GM21529 (cell line): ENCODE measurements at regions not wholly inside any gene's neighbourhood (a gene's known extent, or its start where the extent isn't known, plus 50 kb on each side); places are given as distances from the start of the nearest gene placed in this dataset.
"Not testable (repeated sequence)": the region's sequence is repeated elsewhere in the genome, so short reads cannot be mapped to it uniquely, and the experiment has no call there.

Experiments
- ATAC-seq: cut with Tn5 transposase; IDR thresholded peaks from one replicate; pipeline ENCODE4 v1.9.1; 2021; ENCODE audit not compliant: unreplicated experiment

DNA sequence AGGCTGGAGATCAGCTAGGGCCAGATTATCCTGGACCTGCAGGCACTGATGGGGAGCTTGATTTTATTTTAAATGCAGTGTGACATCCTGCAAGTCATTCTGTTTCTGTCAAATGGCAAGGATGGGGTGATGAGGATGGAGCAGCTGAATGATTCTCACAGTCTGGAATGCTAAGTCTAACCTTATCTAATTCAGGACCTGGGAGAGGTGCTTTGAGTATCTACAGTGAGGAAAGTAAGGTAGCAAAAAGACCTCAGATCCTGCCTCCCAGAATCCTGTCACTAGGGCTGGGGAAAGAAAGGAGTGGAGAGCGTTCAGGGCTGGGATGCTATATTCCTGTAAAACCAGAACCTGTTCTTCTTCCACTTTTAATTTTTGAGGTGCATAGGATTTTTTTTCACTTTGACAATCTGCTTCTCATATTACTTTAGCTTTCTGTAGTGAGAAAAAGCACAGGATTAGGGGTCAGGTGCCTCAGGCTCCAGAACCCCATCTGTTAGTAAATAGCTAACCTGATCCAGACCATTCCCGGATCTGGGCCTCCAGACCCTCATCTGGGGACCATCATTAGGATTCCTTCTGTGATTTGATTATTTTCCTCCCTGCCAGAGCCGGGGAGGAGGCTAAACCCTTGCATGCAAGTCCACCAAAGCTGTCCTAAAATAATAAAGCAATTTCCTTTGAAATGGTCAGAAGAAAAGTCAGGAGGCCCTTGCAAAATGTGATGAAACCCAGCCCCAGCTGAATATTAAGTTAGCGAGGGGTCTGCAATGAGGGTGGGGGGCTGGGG is 54.7 kb downstream of the ASCL1 start:
- no peak for ATAC-seq

DNA sequence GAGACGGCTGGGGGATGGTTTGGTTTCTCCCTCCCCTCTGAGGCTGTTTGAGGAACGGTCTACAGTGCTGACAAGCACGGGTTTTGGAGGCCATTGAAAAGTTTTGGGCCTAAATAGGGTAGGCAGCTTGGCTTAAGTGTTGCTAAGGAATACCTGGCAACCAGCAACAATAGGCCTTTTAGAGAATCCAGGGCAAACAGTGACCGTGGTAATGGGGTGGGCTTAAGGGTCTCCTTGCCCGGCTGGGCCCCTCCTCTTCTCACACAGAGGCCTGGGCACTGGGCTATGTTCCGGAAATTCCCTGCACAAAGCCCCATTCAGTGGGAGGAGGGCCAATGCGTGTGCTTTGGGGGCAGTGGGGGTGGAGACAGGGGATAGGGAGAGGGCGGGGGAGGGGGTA is 55.4 kb downstream of the ASCL1 start:
- ATAC-seq: no peak

DNA sequence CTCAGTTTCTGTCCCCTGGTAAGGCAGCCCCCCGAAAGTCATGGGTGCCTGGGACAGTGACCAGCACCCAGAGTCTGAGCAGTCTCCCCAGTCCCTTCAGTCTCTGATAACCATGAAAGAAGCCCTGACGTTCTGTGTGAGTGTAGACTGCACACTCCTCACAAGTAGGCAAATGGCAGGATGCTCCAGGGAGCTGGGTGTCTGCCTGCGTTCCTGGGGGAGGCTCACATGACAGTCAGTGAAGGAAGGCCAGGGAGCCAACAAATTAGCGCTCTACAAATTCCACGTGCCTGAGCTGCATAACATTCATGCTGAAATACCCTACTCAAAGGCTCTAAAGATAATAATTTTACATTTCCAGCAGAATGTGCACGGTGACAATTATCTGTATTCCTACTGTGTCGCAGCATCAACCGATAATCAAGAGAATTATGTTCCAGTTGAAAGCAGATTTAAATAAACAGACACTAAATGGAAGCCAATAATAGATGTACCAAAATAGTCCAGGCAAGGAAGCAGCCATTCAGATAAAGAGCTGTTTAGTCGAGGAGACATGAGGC is 56.3 kb downstream of the ASCL1 start:
- no peak for ATAC-seq

DNA sequence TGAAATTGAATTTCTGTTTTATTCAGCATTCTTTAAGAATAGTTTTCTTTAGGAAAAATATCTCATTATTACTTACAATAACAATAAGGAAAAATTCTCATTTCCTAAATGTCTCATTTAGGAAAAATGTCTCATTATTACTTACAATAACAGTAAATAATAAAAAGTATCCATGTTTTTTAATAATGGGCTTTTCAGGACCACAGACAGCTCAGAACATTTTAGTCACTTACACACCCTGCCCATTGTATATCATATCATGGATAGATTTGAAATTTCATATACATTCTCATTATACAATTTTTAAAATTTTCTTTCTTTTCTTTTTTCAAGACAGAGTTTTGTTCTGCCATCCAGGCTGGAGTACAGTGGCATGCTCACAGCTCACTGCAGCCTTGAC is 58.9 kb downstream of the ASCL1 start:
- no peak for ATAC-seq

DNA sequence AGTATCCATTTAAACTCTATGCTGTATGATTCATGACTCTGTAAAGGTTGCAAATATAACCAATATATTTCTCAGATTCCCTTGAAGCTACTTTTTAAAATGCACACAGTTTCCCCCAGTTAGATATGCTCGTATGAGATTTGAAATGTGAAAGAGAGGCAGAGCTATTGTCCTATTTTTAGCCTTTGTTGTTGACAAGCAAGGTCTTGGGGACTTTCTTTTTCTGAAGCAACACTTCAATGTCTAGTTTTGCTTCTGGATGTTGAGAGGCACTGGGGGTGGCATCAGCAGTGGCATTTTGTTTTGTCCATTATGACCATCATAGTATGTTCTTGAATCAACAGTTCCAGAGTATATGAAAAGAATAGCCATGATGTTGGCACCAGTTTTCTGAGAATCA is 63.4 kb downstream of the ASCL1 start:
- peak; percentile 51 for ATAC-seq

DNA sequence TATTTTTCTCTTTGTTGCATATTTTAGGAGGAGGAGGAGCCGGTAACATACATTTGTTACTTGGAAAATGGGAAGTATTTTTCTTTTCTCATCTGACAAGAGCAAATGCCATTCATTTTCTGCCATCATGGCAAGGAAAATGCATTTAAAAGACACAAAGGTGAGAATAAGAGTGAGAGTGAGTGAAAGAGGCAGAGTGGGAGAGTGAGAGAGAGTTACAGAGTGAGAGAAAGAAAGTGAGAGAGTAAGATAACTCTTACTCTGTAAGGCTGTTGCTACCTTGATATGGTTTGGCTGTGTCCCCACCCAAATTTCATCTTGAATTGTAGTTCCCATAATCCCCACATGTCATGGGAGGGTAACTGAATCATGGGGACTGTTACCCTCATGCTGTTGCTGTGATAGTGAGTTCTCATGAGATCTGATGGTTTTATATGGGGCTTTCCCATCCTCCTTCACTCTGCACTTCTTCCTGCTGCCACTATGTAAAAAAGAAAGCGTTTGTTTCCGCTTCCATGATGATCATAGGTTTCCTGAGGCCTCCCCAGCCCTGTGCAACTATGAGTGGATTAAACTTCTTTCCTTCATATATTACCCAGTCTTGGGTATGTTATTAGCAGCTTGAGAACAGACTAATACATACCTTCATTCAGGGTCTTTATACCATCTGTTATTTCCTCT is 64.2 kb downstream of the ASCL1 start:
- ATAC-seq: no peak

DNA sequence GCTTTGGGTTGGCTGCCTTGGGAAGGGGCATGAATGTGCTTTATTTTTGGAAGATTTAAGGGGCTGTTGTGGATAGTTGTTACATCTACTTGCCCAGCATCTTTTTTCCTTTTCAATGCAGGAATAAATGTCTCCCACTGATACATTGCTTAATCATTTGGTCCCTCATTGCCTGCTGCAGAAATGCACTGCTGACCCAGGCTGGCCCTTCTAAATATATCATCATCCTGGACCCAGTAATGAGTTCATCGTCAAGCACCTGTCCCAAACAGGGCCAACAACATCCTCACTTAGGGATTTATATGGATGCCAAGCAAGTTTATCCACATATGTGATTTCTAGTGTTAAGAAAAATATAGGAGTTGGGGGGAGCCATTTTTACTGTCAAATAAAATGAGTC is 67.2 kb downstream of the ASCL1 start:
- no peak for ATAC-seq

DNA sequence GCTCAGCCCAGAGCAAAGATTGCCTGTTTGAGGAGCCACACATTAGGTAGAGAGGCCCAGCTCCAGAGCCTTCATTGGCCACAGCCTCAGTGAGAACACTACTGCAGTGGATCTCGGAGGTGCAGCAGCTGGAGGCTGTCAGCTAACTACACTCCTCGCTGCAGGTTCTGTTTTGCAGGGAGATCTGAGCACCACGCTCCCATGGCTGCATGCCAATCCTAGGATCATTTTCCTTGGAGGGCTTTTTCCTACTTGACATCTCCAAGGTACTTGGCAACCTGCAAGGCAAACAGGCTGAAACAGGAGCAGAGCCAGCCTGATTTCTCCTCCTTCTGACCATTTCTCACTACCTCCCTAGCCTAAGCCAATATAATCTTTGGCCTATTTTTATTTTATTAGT is 69.2 kb downstream of the ASCL1 start:
- ATAC-seq: not testable (repeated sequence)

DNA sequence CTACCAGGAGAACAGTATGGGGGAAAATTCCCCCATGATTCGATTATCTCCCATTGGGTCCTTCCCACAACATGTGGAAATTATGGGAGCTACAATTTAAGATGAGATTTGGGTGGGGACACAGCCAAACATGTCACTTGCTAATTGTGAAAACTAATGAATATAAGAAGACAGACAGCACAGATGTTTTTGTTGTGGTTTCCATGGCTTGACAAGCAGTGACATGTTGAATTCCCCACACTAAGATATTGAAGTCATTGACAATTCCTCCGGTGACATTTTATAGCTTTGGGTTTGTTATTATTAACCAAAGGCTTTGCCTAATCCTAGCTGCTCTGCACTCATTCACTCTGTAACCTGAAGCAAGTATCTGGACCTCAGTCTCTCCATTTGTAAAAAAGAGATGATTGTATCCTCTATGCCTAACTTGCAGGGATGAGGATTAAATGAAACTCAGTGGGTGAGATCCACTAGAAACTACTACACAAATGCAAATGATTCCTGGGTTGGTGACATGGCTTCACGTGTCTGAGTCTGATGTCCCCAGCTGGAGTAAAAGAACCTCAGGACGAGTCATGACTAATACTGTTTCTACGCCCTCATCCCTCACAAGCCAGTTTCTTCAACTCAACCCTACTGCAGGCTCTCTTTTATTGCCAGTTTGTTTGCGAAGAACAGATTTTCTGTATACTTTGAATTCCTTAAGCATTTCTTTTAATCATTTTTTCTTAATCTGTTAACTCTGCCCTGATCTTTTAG is 71.6 kb downstream of the ASCL1 start:
- ATAC-seq: no peak

DNA sequence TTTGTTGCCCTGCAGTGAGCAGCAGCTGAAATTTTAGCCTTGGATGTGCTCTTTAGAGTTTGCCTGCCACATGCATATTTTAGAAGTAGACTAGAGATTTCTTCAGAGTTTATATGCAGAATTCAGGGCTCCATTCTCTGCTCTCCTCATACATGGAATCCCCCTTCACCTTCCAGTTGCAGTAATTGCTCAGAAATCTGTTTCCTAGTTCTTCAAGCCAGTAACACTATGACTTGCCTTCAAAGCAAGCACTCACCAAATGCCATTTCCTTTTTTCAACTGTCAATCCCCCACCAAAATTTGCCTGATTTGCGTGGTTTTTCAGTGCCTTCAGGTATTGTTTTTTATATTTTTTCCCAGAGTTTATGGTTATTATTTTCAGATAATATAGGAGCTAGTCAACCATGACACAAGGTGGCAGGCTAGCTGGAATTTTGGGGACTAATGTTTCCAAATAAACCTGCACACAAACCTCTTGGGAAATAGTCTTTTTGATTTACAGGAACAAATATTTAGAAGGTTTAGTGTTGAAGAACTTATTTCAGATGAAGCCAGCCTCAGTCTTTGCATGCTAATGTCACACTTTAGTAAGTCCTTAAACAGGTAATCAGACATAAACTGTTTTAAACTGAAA is 79.2 kb downstream of the ASCL1 start:
- ATAC-seq: no peak

DNA sequence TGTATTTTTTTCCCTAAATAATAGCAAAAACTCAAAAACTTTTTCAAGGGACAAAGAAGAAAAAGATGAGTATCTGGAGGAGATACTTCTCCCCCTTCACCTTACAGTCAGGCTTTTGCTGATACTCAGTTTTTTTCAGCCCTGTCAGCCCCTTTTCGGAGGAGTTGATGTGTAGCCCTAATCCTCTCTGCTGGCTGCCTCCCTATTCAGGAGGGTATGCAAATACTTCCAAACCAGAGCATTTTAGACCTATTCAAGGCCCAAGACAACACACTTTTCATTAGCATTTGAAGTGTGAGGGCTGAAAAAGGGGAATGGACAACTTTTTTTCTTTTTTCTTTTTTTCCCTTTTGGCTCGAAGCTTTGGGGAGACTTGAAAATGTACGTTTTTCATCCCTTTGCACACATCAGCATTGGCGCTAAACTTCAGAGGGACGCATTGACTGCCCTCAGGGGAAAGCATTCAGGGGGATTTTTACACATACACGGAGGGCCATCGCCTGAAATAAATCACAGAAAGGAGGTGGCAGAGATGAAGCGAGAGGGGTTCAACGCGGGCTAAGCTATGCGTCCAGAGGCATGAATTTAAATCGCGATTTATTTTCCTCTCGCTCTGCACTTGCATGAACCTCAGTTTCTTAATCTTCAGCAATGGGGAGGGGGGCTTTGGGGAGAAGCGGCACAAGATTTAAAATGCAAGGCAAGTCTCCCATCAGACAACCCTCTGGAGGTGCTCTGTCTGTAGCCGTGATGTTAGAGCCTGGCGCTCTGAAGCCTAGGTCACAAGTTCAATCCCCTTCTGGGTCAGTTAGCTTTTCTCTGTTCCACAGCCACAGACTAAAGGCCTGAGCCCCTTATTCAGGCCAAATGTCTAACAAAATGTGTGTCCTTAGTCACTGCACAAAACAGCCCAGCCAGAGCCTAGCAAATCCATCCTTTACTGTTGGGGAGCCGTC is 86.3 kb downstream of the ASCL1 start:
- no peak for ATAC-seq

DNA sequence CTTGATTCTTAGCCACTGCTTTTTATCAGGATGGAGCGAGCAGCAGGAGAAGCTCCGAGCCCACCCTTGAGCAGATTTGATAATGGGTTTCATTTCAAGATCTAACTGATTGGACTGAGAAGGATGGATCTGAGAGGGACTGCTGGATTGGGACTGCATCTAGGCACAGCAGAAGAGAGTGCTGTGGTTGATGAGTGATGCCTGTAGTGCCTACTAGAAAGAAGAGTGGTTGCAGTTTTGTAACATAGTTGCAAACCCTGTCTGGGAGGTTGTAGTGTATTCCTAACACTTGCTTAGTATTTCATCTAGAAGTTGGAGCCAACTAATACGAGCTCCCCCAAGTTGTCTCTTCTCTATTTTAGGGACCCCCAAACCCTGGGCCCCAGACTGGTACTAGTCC is 88.7 kb downstream of the ASCL1 start:
- ATAC-seq: no peak

DNA sequence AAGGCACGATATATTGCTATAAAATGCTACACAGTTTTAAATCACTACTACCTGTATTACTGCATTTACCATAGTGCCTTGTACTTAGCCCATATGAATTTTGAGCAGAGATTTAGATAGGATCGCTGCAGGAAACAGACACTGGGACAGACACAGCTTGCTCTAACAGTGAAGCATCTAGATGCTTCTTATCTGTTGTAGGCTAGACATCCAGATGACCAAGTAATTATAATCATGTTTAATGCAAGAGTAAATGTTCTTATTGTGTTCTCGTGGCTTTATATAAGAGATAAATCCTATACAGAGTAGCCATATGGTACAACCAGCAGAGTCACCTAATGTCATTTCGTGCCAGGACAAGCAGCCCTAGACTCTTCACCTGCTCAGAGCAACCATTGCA is 92.8 kb downstream of the ASCL1 start:
- ATAC-seq: no peak

DNA sequence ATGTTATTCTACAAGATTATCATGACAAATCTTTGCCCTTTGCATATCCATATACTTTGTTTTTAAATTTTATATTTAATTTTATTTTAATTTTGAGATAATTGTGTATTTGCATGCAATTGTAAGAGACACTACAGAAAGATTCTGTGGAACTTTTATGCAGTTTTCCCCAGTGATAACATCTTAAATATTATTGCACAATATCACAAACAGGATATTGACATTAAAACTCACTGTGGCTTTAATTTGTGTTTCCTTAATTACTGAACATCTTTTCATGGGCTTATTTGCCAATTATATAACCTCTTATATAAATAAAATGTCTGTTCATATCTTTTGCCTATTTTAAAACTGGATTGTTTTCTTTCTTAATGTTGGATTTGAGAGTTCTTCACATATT is 95.6 kb downstream of the ASCL1 start:
- ATAC-seq: no peak

DNA sequence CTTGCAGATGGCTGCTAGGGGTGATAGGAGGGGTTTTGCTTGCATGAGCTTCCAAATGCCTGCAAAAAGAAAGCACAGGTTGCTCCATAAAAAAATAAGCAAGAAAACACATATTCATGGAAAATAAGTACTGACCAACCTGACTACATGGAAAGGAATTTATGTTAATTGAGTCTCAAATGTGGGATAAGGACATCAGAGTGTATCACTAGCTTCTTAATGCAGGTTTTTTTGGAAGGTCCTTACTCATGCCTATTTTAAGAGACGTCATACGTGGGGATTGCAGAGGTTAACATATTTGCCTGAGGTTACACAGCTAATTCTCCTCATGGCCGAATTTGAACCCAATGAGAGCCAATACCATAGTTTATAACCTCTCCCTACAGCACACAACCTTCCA is 116.2 kb downstream of the ASCL1 start:
- no peak for ATAC-seq

DNA sequence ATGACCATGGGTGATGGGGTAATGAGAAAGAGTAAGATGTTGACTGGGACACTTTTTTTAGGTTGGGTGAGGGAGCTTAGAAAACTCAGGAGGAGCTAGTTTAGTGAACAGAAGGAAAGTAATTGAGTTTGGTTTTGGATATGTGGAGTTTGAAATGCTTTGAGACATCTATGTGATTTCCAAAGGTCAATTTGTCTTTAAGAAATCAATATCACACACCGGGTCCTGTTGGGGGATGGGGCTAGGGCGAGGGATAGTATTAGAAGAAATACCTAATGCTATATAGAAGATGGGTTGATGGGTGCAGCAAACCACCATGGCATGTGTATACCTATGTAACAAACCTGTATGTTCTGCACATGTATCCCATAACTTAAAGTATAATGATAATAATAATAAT is 118.4 kb downstream of the ASCL1 start:
- no peak for ATAC-seq

DNA sequence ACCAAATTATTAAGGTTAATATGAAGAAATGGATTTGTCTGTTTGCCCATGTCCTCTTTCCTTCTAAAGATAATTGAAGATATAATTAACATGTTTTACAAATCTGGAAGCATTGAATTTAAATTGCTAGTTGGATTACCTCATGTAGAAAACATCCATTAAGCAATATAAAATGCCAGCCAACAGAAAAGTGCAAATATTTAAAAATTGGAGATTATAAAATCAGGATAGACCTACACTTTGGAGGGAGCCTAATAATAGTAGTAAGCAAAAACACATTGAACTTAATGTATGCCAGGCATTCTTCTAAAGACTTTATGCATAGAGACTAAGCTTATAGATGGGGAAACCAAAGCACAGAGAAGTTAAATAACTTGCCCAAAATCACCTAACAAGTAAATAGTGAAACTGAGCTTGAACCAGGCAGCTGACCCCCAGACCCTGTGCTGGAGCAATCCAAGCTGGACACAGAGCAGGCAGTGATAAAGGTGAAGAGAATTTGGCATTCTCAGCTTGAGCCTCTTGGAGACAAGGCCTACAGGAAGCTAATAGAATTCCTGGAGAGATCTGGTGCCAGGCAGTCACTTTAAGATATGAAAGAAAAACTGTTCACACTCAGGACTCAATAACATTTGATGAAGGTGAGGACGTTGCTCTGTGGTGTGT is 119.8 kb downstream of the ASCL1 start:
- no peak for ATAC-seq

DNA sequence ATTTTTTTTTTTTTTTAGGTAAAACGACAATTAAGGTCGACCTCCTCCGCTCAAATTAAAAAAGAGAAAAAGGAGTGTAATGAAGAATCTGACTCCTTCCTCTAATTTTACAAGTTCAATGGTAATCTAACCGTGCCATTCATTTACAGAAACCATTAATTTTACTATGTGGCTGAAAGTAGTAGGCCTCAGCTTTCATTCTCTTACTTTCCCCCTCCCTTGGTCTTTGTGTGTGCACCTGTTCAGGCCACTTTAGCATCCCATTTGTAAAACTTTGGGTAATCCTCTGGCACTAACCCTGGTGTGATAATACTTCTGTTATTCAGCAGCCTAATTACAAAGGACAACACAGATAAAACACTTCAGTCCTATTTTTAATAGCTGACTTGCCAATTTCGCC is 128.1 kb downstream of the ASCL1 start:
- ATAC-seq: no peak

DNA sequence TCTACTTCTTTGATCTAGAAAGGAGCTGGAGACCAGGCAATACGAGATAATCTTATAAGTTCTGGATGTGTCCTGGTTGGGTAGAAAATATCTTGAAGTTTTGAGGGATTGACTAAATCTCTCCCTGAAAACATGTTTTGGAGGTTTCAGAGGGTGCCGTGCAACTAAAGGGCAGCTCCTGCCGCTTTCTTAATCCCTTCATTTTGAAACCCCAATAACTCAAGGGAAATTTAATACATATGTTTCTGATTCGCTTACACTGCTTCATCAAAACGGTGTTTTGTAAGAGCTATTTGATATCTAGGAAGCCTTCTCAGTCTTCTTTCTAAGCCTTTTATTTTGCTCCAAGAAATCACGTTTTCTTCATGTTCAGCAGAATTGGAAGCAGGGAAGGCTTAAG is 129.0 kb downstream of the ASCL1 start:
- no peak for ATAC-seq
